K562 (cell line): ENCODE measurements at regions not wholly inside any gene's neighbourhood (a gene's known extent, or its start where the extent isn't known, plus 50 kb on each side); places are given as distances from the start of the nearest gene placed in this dataset.

ENCODE experiments used
- AFF4 ChIP-seq: sonication (generic); formaldehyde crosslinking; IDR thresholded peaks from 2 replicates; pipeline ENCODE4 v1.8.0; 2023; ENCODE audit warnings: mild to moderate bottlenecking, missing genetic modification reagents
- ELF4 ChIP-seq: fragments of 450-650 bp; formaldehyde crosslinking; IDR thresholded peaks from 2 replicates; pipeline ENCODE4 v1.4.0; 2022; ENCODE audit warnings: missing genetic modification characterization
- ELK3 ChIP-seq: fragments of 450-650 bp; formaldehyde crosslinking; IDR thresholded peaks from 2 replicates; pipeline ENCODE4 v1.4.0; 2020; ENCODE audit warnings: mild to moderate bottlenecking
- GTF2B ChIP-seq: IDR thresholded peaks from 2 replicates; pipeline ENCODE4 v1.6.1; 2011; ENCODE audit not compliant: insufficient read length; ENCODE audit errors: extremely low read depth
- HMG20A ChIP-seq: fragments of 450-650 bp; formaldehyde crosslinking; conservative IDR thresholded peaks from 2 replicates; pipeline ENCODE4 v1.4.0; 2020; ENCODE audit warnings: mild to moderate bottlenecking, mixed read lengths
- SAFB2 ChIP-seq: fragments of 200-400 bp; formaldehyde crosslinking; IDR thresholded peaks from 2 replicates; pipeline ENCODE4 v1.6.1; 2018; ENCODE audit warnings: borderline replicate concordance, low read length, low read depth, moderate library complexity; ENCODE audit not compliant: severe bottlenecking
- SIN3B ChIP-seq: fragments of 450-650 bp; IDR thresholded peaks from 2 replicates; pipeline ENCODE4 v1.6.1; 2017; ENCODE audit warnings: low read depth, mild to moderate bottlenecking, moderate library complexity
- SOX6 ChIP-seq: fragments of 450-650 bp; IDR thresholded peaks from 2 replicates; pipeline ENCODE4 v1.6.1; 2014; ENCODE audit warnings: mild to moderate bottlenecking
- U2AF2 ChIP-seq: fragments of 200-400 bp; formaldehyde crosslinking; optimal IDR thresholded peaks from 2 replicates; pipeline ENCODE3; 2017; ENCODE audit warnings: low read depth, mild to moderate bottlenecking, low read length

- TF ChIP-seq AFF4 = no peak
- no peak for TF ChIP-seq SAFB2
- no peak for TF ChIP-seq ELF4 (CRISPR knock-in tag)
- no peak for TF ChIP-seq HMG20A (CRISPR knock-in tag)
- no peak for TF ChIP-seq SIN3B
- TF ChIP-seq ELK3 (CRISPR knock-in tag) = no peak
- no peak for TF ChIP-seq GTF2B
- no peak for TF ChIP-seq U2AF2
- no peak for TF ChIP-seq SOX6
- TF ChIP-seq, all 486 proteins: peak for 0
These were observed 84.3 kb upstream of the CRIM1 start (continued) for GRCh38 chr2:36271266-36271665.
